Erythroblast (primary cell): ENCODE measurements at regions not wholly inside any gene's neighbourhood (a gene's known extent, or its start where the extent isn't known, plus 50 kb on each side); places are given as distances from the start of the nearest gene placed in this dataset.

Experiments used
- GATA1 ChIP-seq: IDR thresholded peaks from 2 replicates; pipeline ENCODE4 v1.6.1; 2011; ENCODE audit warnings: low read depth, mild to moderate bottlenecking, control low read depth, low read length, moderate library complexity
- POLR2A ChIP-seq: IDR thresholded peaks from 2 replicates; pipeline ENCODE4 v1.6.1; 2011; ENCODE audit warnings: mild to moderate bottlenecking, low read length

GRCh38 chr7:90007001-90007654, 147.1 kb upstream of the STEAP1 start:
- TF ChIP-seq POLR2A (no peak), GATA1 (no peak)
